GM12878 (cell line): ENCODE measurements at regions not wholly inside any gene's neighbourhood (a gene's known extent, or its start where the extent isn't known, plus 50 kb on each side); places are given as distances from the start of the nearest gene placed in this dataset.

ENCODE experiments used
- ATAC-seq: fragments of 200-7000 bp; cut with Tn5 transposase; 3 replicates; pipeline ENCODE4 v1.9.1; 2020; ENCODE audit warnings: mild to moderate bottlenecking, moderate library complexity
- BruUV-seq: library from RNA; stranded (reverse); fragments of 400-500 nt; replicated peaks from 2 replicates; lab custom pipeline; 2021; lab: Mats Ljungman, UMichigan
- CTCF ChIA-PET: fragments of 300-600 bp; sonication (Branson Sonifier 250); formaldehyde crosslinking; extraction: SDS; loops from one replicate; lab custom pipeline; 2021; ENCODE audit warnings: inconsistent platforms; lab: Yijun Ruan, JAX
- POLR2A ChIA-PET: fragments of 350-600 bp; formaldehyde crosslinking; extraction: SDS; loops from one replicate; lab custom pipeline; 2021; ENCODE audit warnings: inconsistent platforms; lab: Charles Lee
- RAD21 ChIA-PET: fragments of 300-600 bp; sonication (Branson Sonifier 250); formaldehyde crosslinking; loops from one replicate; lab custom pipeline; 2023; ENCODE audit warnings: antibody characterized with exemption; ENCODE audit not compliant: unreplicated experiment; lab: Charles Lee
- SMC1A ChIA-PET: fragments of 300-600 bp; sonication (Branson Sonifier 250); formaldehyde crosslinking; loops from one replicate; lab custom pipeline; 2023; ENCODE audit not compliant: unreplicated experiment, uncharacterized antibody; lab: Charles Lee
- DNase-seq: peaks from one replicate; pipeline ENCODE4 v3.0.0-alpha.2; 2011; ENCODE audit warnings: low read depth, low spot score
- FAIRE-seq: peaks from 3 replicates; lab custom pipeline; 2011; peaks lifted over from hg19 to GRCh38; lab: Jason Lieb, UNC
- H2AFZ ChIP-seq: 2 replicates; pipeline ENCODE4 v1.6.0; 2011; ENCODE audit warnings: low read depth, low read length, control low read depth; ENCODE audit not compliant: control insufficient read depth
- H3K27ac ChIP-seq: 2 replicates; pipeline ENCODE4 v1.5.1; 2011; ENCODE audit warnings: control low read depth; ENCODE audit not compliant: control insufficient read depth, insufficient read depth
- H3K27me3 ChIP-seq, 2 experiments: replicated peaks in 1 of 2; 2 replicates each; pipeline versions ENCODE4 v1.6.0 to v1.6.1; 2011; ENCODE audit warnings: low read length in 1 of 2; ENCODE audit not compliant: control insufficient read depth in 2 of 2, insufficient read depth in 2 of 2
- H3K36me3 ChIP-seq, 2 experiments: 2 replicates each; pipeline ENCODE4 v1.5.1; 2011; ENCODE audit warnings: low read length in 1 of 2; ENCODE audit not compliant: control insufficient read depth in 2 of 2, insufficient read depth in 2 of 2
- H3K4me1 ChIP-seq: 2 replicates; pipeline ENCODE4 v1.6.1; 2011; ENCODE audit warnings: mild to moderate bottlenecking, low read length, moderate library complexity, mixed read lengths; ENCODE audit not compliant: control insufficient read depth, insufficient read depth
- H3K4me2 ChIP-seq: 2 replicates; pipeline ENCODE4 v1.6.0; 2011; ENCODE audit warnings: control low read depth; ENCODE audit not compliant: control insufficient read depth, insufficient read depth
- H3K4me3 ChIP-seq: fragments of 200-600 bp; sonication (generic); 2 replicates; pipeline ENCODE4 v1.5.1; 2016
- H3K79me2 ChIP-seq: 2 replicates; pipeline ENCODE4 v1.6.0; 2011; ENCODE audit warnings: low read length; ENCODE audit not compliant: control insufficient read depth, insufficient read depth
- H3K9ac ChIP-seq: 2 replicates; pipeline ENCODE4 v1.8.0; 2011; ENCODE audit warnings: low read length, control low read depth, mixed read lengths; ENCODE audit not compliant: control insufficient read depth, insufficient read depth
- H3K9me3 ChIP-seq: replicated peaks from 3 replicates; pipeline ENCODE4 v1.5.1; 2011; ENCODE audit warnings: mild to moderate bottlenecking, low read length; ENCODE audit not compliant: control insufficient read depth, insufficient read depth
- H4K20me1 ChIP-seq: 2 replicates; pipeline ENCODE4 v1.6.0; 2011; ENCODE audit not compliant: control insufficient read depth, insufficient read depth
- CHD4 ChIP-seq: fragments of 200-600 bp; sonication (generic); IDR thresholded peaks from 2 replicates; pipeline ENCODE4 v1.6.1; 2016; ENCODE audit warnings: mild to moderate bottlenecking
- DPF2 ChIP-seq: fragments of 450-650 bp; IDR thresholded peaks from 2 replicates; pipeline ENCODE4 v1.6.1; 2017; ENCODE audit warnings: mild to moderate bottlenecking
- ESRRA ChIP-seq: IDR thresholded peaks from 2 replicates; pipeline ENCODE4 v1.6.1; 2012; ENCODE audit warnings: mild to moderate bottlenecking, low read length, improper control_type of control experiment
- GABPA ChIP-seq: IDR thresholded peaks from 2 replicates; pipeline ENCODE4 v1.6.1; 2014; ENCODE audit warnings: antibody characterized with exemption, low read depth, mild to moderate bottlenecking, inconsistent platforms
- LARP7 ChIP-seq: fragments of 450-650 bp; IDR thresholded peaks from 2 replicates; pipeline ENCODE4 v1.6.1; 2017; ENCODE audit warnings: mild to moderate bottlenecking
- RFX5 ChIP-seq: IDR thresholded peaks from 2 replicates; pipeline ENCODE4 v1.6.1; 2011; ENCODE audit warnings: low read depth, low read length, improper control_type of control experiment
- RUNX3 ChIP-seq: IDR thresholded peaks from 2 replicates; pipeline ENCODE4 v1.6.1; 2012; ENCODE audit warnings: low read length, inconsistent platforms
- SREBF1 ChIP-seq: IDR thresholded peaks from 2 replicates; pipeline ENCODE4 v1.6.1; 2012; ENCODE audit warnings: mild to moderate bottlenecking, low read length
- STAT1 ChIP-seq: fragments of 450-650 bp; conservative IDR thresholded peaks from 2 replicates; pipeline ENCODE4 v1.6.1; 2014; ENCODE audit warnings: antibody characterized with exemption, mild to moderate bottlenecking
- TARDBP ChIP-seq: IDR thresholded peaks from 2 replicates; pipeline ENCODE4 v1.6.1; 2016; ENCODE audit warnings: borderline replicate concordance
- TCF7 ChIP-seq: IDR thresholded peaks from 2 replicates; pipeline ENCODE4 v1.6.1; 2014; ENCODE audit warnings: antibody characterized with exemption, borderline replicate concordance
- YBX1 ChIP-seq: fragments of 450-650 bp; IDR thresholded peaks from 2 replicates; pipeline ENCODE4 v1.6.1; 2016; ENCODE audit warnings: antibody characterized with exemption
- ZZZ3 ChIP-seq: IDR thresholded peaks from 2 replicates; pipeline ENCODE4 v1.6.1; 2011; ENCODE audit warnings: low read depth; ENCODE audit not compliant: control insufficient read depth, insufficient read length
- WGBS: methylation state at CpG from one replicate; pipeline ENCODE4 v1.1.6; 2016; ENCODE audit warnings: low lambda C conversion rate; ENCODE audit not compliant: insufficient replicate concordance, insufficient coverage; ENCODE audit errors: missing lambda C conversion rate; 5-methylcytosine and 5-hydroxymethylcytosine counted together
- in situ Hi-C: fragments of 300-500 bp; cut with MboI; formaldehyde crosslinking; loops from 9 replicates; pipeline ENCODE4 v1.14.3; 2018; ENCODE audit warnings: mixed read lengths
- intact Hi-C: fragments of 100-400 bp; cut with micrococcal nuclease; formaldehyde crosslinking; loops from one replicate; pipeline ENCODE4 v1.14.2; 2022; ENCODE audit not compliant: unreplicated experiment
- TF ChIP-seq, protein P1 (sequence below): IDR thresholded peaks from 2 replicates; pipeline ENCODE4 v1.6.1; 2011; ENCODE audit warnings: low read depth, low read length, improper control_type of control experiment, borderline replicate concordance
- TF ChIP-seq, protein P2 (sequence below): fragments of 450-650 bp; IDR thresholded peaks from 2 replicates; pipeline ENCODE4 v1.6.1; 2016; ENCODE audit warnings: mild to moderate bottlenecking, moderate library complexity, borderline replicate concordance
- TF ChIP-seq, protein P3 (sequence below): fragments of 450-650 bp; IDR thresholded peaks from 2 replicates; pipeline ENCODE4 v1.6.1; 2017; ENCODE audit warnings: mild to moderate bottlenecking, moderate library complexity

DNA sequence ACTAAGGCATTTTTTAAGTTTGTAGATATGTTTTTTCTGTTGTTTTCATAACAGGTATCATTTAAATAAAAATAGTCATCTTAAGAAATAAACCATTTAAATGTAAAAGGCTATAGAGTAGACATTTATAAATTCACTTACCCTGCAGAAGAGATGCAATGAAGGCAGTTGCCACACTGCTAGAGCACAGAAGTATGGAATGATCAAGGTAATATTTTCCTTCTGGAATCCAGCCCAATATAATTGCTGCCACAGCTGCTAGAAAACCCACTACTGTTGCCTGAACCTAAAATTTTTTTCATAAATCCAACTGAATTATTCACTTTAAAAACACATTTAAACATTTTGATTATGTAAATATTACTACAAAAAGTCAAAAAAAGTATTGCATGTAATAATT is 69.2 kb downstream of the SLC41A2 start (continued):
- TF ChIP-seq, protein P1, sequence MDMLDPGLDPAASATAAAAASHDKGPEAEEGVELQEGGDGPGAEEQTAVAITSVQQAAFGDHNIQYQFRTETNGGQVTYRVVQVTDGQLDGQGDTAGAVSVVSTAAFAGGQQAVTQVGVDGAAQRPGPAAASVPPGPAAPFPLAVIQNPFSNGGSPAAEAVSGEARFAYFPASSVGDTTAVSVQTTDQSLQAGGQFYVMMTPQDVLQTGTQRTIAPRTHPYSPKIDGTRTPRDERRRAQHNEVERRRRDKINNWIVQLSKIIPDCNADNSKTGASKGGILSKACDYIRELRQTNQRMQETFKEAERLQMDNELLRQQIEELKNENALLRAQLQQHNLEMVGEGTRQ = no peak
- no peak for TF ChIP-seq RFX5
- TF ChIP-seq DPF2 = no peak
- no peak for TF ChIP-seq TARDBP
- TF ChIP-seq YBX1 = no peak
- TF ChIP-seq ZZZ3 = no peak

DNA sequence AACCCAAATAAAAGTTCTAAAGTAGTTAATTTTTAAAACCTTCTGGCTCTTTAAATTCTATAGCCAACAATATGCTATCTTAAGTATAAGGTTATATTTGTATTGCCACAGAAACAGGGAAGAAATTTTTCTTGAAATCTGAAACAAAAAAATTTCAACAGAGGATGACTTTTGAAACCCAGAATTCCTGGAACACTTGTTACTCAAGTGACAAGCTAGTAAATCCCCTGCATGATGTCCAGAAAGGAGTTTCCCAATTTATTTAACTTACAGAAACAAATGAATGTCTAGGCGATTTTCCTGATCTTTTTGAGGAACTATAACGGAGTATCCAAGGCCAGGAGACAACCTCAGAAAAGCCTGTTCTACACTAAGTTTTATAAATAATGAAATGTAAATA is 69.6 kb downstream of the SLC41A2 start:
- CTCF ChIA-PET = interaction anchor here (1.3 to 2.2 kb wide), 2 partner anchors 98 to 506 kb away, joined by 3 to 4 read pairs; no protein-coding TSS in a partner anchor
- Histone ChIP-seq H3K79me2 (no peaks in the 10 kb centered on the region), H3K9ac (no peak overlapping the region), H3K4me1 (peaks cover 3% of the 10 kb centered on the region; the same call in 1 of the 2 replicates), H4K20me1 (no peaks in the 10 kb centered on the region), H3K4me2 (no peak overlapping the region), H3K27ac (no peak overlapping the region), H2AFZ (no peak overlapping the region), H3K9me3 (peaks cover 1% of the 10 kb centered on the region; the same call in 1 of the 3 replicates), H3K4me3 (no peak overlapping the region), H3K27me3 (no peaks in the 10 kb centered on the region), H3K36me3 (no peaks in the 10 kb centered on the region)
- RAD21 ChIA-PET = interaction anchor here (1.2 to 2.6 kb wide), 2 partner anchors 165 to 507 kb away, joined by 3 to 10 read pairs; no protein-coding TSS in a partner anchor
- SMC1A ChIA-PET = interaction anchor here (0.6 to 2.6 kb wide), 5 partner anchors 11 to 507 kb away, joined by 3 to 9 read pairs (median 5); no protein-coding TSS in a partner anchor
- DNase-seq (no peak), ATAC-seq (no peak), FAIRE-seq (no peak)
- POLR2A ChIA-PET = no interaction called here
- in situ Hi-C loops (no loop called here), intact Hi-C loops (loop anchor here (5.0 kb wide), 1 partner anchor 164 kb away; no protein-coding TSS in a partner anchor)
- BruUV-seq = no TSS peak
- WGBS = 96% methylated on average over 2 of the region's 2 CpGs
- TF ChIP-seq SREBF1 (no peak), ESRRA (no peak), LARP7 (no peak), TCF7 (no peak), CHD4 (no peak), GABPA (no peak), STAT1 (no peak), RUNX3 (no peak)
- TF ChIP-seq, protein P2, sequence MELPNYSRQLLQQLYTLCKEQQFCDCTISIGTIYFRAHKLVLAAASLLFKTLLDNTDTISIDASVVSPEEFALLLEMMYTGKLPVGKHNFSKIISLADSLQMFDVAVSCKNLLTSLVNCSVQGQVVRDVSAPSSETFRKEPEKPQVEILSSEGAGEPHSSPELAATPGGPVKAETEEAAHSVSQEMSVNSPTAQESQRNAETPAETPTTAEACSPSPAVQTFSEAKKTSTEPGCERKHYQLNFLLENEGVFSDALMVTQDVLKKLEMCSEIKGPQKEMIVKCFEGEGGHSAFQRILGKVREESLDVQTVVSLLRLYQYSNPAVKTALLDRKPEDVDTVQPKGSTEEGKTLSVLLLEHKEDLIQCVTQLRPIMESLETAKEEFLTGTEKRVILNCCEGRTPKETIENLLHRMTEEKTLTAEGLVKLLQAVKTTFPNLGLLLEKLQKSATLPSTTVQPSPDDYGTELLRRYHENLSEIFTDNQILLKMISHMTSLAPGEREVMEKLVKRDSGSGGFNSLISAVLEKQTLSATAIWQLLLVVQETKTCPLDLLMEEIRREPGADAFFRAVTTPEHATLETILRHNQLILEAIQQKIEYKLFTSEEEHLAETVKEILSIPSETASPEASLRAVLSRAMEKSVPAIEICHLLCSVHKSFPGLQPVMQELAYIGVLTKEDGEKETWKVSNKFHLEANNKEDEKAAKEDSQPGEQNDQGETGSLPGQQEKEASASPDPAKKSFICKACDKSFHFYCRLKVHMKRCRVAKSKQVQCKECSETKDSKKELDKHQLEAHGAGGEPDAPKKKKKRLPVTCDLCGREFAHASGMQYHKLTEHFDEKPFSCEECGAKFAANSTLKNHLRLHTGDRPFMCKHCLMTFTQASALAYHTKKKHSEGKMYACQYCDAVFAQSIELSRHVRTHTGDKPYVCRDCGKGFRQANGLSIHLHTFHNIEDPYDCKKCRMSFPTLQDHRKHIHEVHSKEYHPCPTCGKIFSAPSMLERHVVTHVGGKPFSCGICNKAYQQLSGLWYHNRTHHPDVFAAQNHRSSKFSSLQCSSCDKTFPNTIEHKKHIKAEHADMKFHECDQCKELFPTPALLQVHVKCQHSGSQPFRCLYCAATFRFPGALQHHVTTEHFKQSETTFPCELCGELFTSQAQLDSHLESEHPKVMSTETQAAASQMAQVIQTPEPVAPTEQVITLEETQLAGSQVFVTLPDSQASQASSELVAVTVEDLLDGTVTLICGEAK = no peak
- TF ChIP-seq, protein P3, sequence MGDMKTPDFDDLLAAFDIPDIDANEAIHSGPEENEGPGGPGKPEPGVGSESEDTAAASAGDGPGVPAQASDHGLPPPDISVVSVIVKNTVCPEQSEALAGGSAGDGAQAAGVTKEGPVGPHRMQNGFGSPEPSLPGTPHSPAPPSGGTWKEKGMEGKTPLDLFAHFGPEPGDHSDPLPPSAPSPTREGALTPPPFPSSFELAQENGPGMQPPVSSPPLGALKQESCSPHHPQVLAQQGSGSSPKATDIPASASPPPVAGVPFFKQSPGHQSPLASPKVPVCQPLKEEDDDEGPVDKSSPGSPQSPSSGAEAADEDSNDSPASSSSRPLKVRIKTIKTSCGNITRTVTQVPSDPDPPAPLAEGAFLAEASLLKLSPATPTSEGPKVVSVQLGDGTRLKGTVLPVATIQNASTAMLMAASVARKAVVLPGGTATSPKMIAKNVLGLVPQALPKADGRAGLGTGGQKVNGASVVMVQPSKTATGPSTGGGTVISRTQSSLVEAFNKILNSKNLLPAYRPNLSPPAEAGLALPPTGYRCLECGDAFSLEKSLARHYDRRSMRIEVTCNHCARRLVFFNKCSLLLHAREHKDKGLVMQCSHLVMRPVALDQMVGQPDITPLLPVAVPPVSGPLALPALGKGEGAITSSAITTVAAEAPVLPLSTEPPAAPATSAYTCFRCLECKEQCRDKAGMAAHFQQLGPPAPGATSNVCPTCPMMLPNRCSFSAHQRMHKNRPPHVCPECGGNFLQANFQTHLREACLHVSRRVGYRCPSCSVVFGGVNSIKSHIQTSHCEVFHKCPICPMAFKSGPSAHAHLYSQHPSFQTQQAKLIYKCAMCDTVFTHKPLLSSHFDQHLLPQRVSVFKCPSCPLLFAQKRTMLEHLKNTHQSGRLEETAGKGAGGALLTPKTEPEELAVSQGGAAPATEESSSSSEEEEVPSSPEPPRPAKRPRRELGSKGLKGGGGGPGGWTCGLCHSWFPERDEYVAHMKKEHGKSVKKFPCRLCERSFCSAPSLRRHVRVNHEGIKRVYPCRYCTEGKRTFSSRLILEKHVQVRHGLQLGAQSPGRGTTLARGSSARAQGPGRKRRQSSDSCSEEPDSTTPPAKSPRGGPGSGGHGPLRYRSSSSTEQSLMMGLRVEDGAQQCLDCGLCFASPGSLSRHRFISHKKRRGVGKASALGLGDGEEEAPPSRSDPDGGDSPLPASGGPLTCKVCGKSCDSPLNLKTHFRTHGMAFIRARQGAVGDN = no peak
